Epithelial cell of esophagus (primary cell): ENCODE measurements at regions not wholly inside any gene's neighbourhood (a gene's known extent, or its start where the extent isn't known, plus 50 kb on each side); places are given as distances from the start of the nearest gene placed in this dataset.

ENCODE experiments used
- DNase-seq: peaks from one replicate; pipeline ENCODE4 v3.0.0; 2010; ENCODE audit warnings: low read depth
- H3K4me3 ChIP-seq: 2 replicates; pipeline ENCODE4 v1.5.1; 2011; ENCODE audit warnings: mild to moderate bottlenecking, low read length, control low read depth
- CTCF ChIP-seq: IDR thresholded peaks from 2 replicates; pipeline ENCODE4 v1.5.1; 2011; ENCODE audit warnings: low read depth, mild to moderate bottlenecking, low read length, control low read depth, inconsistent platforms; ENCODE audit not compliant: insufficient read depth; ENCODE audit errors: missing control alignments

- no peak for TF ChIP-seq CTCF
- no peak for DNase-seq
- no peak overlapping the region for H3K4me3 ChIP-seq
Observed at GRCh38 chr22:27306771-27307170, 494.8 kb downstream of the MN1 start.

GRCh38 chr22:27307545-27308247 lies 493.9 kb downstream of the MN1 start:
- DNase-seq = no peak
- no peak overlapping the region for H3K4me3 ChIP-seq
- no peak for TF ChIP-seq CTCF

GRCh38 chr22:27308513-27308912 lies 493.0 kb downstream of the MN1 start:
- H3K4me3 ChIP-seq = no peak overlapping the region
- no peak for DNase-seq
- TF ChIP-seq CTCF = no peak

GRCh38 chr22:27309697-27310096 lies 491.9 kb downstream of the MN1 start:
- TF ChIP-seq CTCF = no peak
- no peak overlapping the region for H3K4me3 ChIP-seq
- no peak for DNase-seq

- no peak for TF ChIP-seq CTCF
- no peak overlapping the region for H3K4me3 ChIP-seq
- no peak for DNase-seq
Observed at GRCh38 chr22:27310966-27311697, 490.4 kb downstream of the MN1 start.

GRCh38 chr22:27311698-27312550 lies 489.6 kb downstream of the MN1 start:
- TF ChIP-seq CTCF = no peak
- no peak for DNase-seq
- H3K4me3 ChIP-seq = no peak overlapping the region
